OCI-LY1 (cell line): ENCODE measurements at regions not wholly inside any gene's neighbourhood (a gene's known extent, or its start where the extent isn't known, plus 50 kb on each side); places are given as distances from the start of the nearest gene placed in this dataset.

ENCODE experiments used
- CTCF ChIP-seq: fragments of 200-600 bp; sonication (generic), shearing (Covaris generic); IDR thresholded peaks from 2 replicates; pipeline ENCODE4 v1.5.1; 2017; ENCODE audit warnings: mild to moderate bottlenecking, antibody characterized with exemption, low read length, moderate library complexity, mixed read lengths
- EZH2 ChIP-seq: fragments of 200-600 bp; sonication (generic), shearing (Covaris generic); IDR thresholded peaks from 2 replicates; pipeline ENCODE4 v1.8.0; 2017; ENCODE audit warnings: borderline replicate concordance, mixed run types, mild to moderate bottlenecking, antibody characterized with exemption, low read length, moderate library complexity, mixed read lengths

GRCh38 chr15:77939851-77940250 is 137.7 kb downstream of the TBC1D2B start:
- TF ChIP-seq EZH2 (no peak), CTCF (no peak)
